ENCODE measurements at regions not wholly inside any gene's neighbourhood (a gene's known extent, or its start where the extent isn't known, plus 50 kb on each side); places are given as distances from the start of the nearest gene placed in this dataset.

GRCh38 chr3:1792466-1792865 is 306.2 kb upstream of the CNTN4 start:
- H3K36me3 ChIP-seq (replicated peaks), result no peaks in the 10 kb centered on the region
- H3K4me3 ChIP-seq (ENCODE audit: low read depth, low read length), result no peak overlapping the region
- in situ Hi-C loops (cut with HindIII; ENCODE audit: low pct_ligation_motif_present, low sequenced_read_pairs), result no loop called here
- no peaks in the 10 kb centered on the region for H3K27me3 ChIP-seq (replicated peaks)
- DNase-seq, result no peak
- no peak overlapping the region for H3K27ac ChIP-seq
- TF ChIP-seq CTCF (IDR thresholded peaks at IDR 0.05; ENCODE audit: low read depth, low read length, missing control alignments), result no peak

GRCh38 chr3:1798711-1799405 is 299.8 kb upstream of the CNTN4 start:
- Histone ChIP-seq H3K27ac (no peak overlapping the region), H3K4me3 (ENCODE audit: low read depth, low read length) (no peak overlapping the region), H3K36me3 (replicated peaks) (no peaks in the 10 kb centered on the region), H3K27me3 (replicated peaks) (no peaks in the 10 kb centered on the region)
- no peak for DNase-seq
- TF ChIP-seq CTCF (IDR thresholded peaks at IDR 0.05; ENCODE audit: low read depth, low read length, missing control alignments), result no peak
- in situ Hi-C loops (cut with HindIII; ENCODE audit: low pct_ligation_motif_present, low sequenced_read_pairs), result no loop called here

- H3K27ac ChIP-seq, result no peak overlapping the region
- in situ Hi-C loops (cut with HindIII; ENCODE audit: low pct_ligation_motif_present, low sequenced_read_pairs), result no loop called here
- DNase-seq, result no peak
- no peak for TF ChIP-seq CTCF (IDR thresholded peaks at IDR 0.05; ENCODE audit: low read depth, low read length, missing control alignments)
- H3K4me3 ChIP-seq (ENCODE audit: low read depth, low read length), result no peak overlapping the region
- no peaks in the 10 kb centered on the region for H3K36me3 ChIP-seq (replicated peaks)
- no peaks in the 10 kb centered on the region for H3K27me3 ChIP-seq (replicated peaks)
Observed at GRCh38 chr3:1805331-1805730, 293.3 kb upstream of the CNTN4 start.

GRCh38 chr3:1808590-1808989 is 290.1 kb upstream of the CNTN4 start:
- Histone ChIP-seq H3K27ac (no peak overlapping the region), H3K36me3 (replicated peaks) (no peaks in the 10 kb centered on the region), H3K4me3 (ENCODE audit: low read depth, low read length) (no peak overlapping the region), H3K27me3 (replicated peaks) (no peaks in the 10 kb centered on the region)
- in situ Hi-C loops (cut with HindIII; ENCODE audit: low pct_ligation_motif_present, low sequenced_read_pairs), result no loop called here
- DNase-seq, result no peak
- no peak for TF ChIP-seq CTCF (IDR thresholded peaks at IDR 0.05; ENCODE audit: low read depth, low read length, missing control alignments)

GRCh38 chr3:1823867-1824266 is 274.8 kb upstream of the CNTN4 start:
- in situ Hi-C loops (cut with HindIII; ENCODE audit: low pct_ligation_motif_present, low sequenced_read_pairs), result no loop called here

More at GRCh38 chr3:1823867-1824266, 274.8 kb upstream of the CNTN4 start:
- no peak overlapping the region for H3K4me3 ChIP-seq (ENCODE audit: low read depth, low read length)
- no peak for TF ChIP-seq CTCF (IDR thresholded peaks at IDR 0.05; ENCODE audit: low read depth, low read length, missing control alignments)
- no peak overlapping the region for H3K27ac ChIP-seq
- no peaks in the 10 kb centered on the region for H3K27me3 ChIP-seq (replicated peaks)
- DNase-seq, result no peak
- H3K36me3 ChIP-seq (replicated peaks), result no peaks in the 10 kb centered on the region
